Activated CD8-positive, alpha-beta memory T cell treated with anti-CD3 and anti-CD28 coated beads, Interleukin-2, amount 50 U/mL, for 1 hour (primary cell): ENCODE measurements at regions not wholly inside any gene's neighbourhood (a gene's known extent, or its start where the extent isn't known, plus 50 kb on each side); places are given as distances from the start of the nearest gene placed in this dataset.

Experiments used
- DNase-seq: peaks from one replicate; pipeline ENCODE4 v3.0.0-alpha.2; 2020; ENCODE audit errors: extremely low read depth

- DNase-seq: no peak
Measured at GRCh38 chr11:62030071-62030684, 62.7 kb upstream of the FTH1 start.

GRCh38 chr11:62026739-62027370 is 59.4 kb upstream of the FTH1 start:
- no peak for DNase-seq

- peak; percentile 87 for DNase-seq
Measured at GRCh38 chr11:62025487-62026105, 58.2 kb upstream of the FTH1 start.

GRCh38 chr11:62024936-62025486 is 57.6 kb upstream of the FTH1 start:
- no peak for DNase-seq

GRCh38 chr11:62022211-62022610 is 54.8 kb upstream of the FTH1 start:
- no peak for DNase-seq

- no peak for DNase-seq
Measured at GRCh38 chr11:62020661-62021060, 53.2 kb upstream of the FTH1 start.

GRCh38 chr11:62018981-62019664 is 51.7 kb upstream of the FTH1 start:
- DNase-seq: no peak

GRCh38 chr11:62017878-62018655 is 50.6 kb upstream of the FTH1 start:
- DNase-seq: no peak
